NCI-H2029 (cell line): ENCODE measurements at regions not wholly inside any gene's neighbourhood (a gene's known extent, or its start where the extent isn't known, plus 50 kb on each side); places are given as distances from the start of the nearest gene placed in this dataset.
"Not testable (repeated sequence)": the region's sequence is repeated elsewhere in the genome, so short reads cannot be mapped to it uniquely, and the experiment has no call there.

Experiments used
- DNase-seq: peaks from one replicate; lab custom pipeline; 2025; lab: John Stamatoyannopoulos, UW

DNA sequence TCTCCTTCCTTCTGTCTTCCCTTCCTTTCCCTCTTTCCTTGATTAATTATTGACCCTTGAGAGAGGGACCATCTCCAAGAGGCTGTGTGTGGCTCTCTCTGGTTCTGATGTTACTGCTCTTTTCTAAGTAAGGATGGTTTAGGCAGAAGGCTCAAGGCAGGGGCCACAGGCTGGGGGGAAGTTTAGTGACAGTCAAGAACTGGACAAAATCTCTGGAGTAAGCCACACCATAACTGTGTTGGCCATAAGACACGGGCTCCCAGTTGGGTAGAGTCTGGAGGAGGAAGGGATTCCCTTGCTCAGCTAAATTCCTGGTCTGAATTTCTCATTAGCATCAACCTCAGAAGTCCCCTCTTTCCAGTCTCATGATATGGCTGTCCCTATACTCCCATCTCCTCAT lies 74.7 kb downstream of the BUD13 start:
- DNase-seq, result no peak

DNA sequence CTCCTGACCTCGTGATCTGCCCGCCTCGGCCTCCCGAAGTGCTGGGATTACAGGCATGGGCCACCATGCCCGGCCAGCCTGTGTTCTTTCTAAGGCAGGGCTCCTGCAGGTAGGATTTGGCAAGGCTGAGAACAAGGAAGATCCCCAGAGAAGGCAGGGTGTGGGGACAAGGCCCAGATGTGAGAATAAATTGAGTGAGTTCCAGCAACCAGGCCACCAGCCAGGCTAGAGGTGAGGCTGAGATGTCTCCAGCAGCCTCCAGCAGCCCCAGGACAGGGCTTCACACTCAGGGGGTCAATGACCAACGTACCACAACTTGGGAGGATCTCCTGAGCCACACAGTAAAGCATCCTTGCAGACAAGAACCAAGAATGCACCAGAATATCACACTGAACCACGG lies 75.1 kb downstream of the BUD13 start:
- no peak for DNase-seq

DNA sequence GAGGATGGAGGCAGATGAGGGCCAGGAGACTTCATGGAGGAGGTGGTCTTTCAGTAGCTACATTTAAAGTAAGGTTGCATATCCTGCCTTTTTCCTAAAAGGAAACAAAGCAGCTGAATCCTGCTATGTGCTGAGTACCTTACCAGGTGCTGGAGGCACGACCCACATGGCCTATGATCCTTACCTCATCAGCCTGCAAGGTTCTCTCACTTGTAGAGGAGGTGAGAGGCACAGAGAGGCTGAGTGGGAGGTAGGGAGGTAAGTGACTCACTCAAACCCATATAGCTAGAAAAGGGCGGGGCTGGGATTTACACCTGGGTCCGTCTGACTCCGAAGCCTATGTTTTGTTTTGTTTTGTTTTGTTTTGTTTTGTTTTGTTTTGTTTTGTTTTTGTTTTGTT lies 75.8 kb downstream of the BUD13 start:
- no peak for DNase-seq

DNA sequence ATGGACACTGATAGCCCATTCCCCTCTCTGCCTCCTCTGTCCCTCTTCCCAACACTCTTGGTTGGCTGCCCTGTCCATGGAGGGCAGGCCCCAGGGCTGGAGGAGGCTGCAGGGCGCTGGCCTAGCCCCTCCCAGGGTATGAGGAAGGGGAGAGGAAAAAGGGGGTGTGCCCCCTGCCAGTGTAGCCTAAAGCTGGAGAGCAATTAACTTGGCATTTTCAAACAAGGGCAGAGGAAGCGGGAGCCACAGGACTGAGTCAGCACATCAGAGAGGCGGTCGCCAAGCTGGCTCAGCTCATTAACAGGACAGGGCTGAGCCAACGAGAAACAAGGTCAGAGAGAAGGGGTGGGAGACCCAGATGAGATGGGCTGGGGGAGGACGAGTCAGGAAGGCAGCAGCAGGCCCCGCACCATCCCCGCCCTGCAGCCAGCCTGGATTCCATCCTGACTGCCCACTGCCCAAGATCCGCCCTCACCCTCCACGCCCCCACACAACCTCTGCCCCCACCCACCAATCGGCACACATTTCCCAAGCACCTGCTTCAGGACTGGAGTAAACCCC lies 76.3 kb downstream of the BUD13 start:
- DNase-seq, result no peak

DNA sequence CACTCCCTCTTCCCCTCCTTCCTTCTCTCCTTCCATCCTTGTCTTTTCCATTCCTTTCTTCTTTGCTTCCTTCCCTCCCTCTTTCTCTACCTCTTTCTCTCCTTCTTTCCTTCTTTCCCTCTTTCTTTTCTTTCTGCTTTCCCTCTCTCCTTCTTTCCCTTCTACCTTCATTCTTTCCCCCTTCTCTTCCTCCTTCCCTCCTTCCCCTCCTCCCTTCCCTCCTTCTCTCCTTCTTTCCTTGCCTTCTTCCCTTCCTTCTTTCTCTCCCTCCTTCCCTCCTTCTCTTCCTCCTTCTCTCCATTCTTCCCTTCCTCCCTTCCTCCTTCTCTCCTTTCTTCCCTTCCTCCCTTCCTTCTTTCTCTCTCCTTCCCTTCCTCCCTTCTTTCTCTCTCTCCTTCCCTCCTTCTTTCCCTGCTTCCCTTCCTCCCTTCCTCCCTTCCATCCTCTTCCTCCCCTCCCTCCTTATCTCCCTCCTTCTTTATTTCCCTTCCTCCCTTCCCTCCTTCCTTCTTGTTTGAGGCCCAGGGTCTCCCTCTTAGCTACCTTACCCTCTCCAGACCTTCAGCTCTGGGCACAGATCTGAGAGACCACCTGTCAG lies 77.0 kb downstream of the BUD13 start:
- no peak for DNase-seq

DNA sequence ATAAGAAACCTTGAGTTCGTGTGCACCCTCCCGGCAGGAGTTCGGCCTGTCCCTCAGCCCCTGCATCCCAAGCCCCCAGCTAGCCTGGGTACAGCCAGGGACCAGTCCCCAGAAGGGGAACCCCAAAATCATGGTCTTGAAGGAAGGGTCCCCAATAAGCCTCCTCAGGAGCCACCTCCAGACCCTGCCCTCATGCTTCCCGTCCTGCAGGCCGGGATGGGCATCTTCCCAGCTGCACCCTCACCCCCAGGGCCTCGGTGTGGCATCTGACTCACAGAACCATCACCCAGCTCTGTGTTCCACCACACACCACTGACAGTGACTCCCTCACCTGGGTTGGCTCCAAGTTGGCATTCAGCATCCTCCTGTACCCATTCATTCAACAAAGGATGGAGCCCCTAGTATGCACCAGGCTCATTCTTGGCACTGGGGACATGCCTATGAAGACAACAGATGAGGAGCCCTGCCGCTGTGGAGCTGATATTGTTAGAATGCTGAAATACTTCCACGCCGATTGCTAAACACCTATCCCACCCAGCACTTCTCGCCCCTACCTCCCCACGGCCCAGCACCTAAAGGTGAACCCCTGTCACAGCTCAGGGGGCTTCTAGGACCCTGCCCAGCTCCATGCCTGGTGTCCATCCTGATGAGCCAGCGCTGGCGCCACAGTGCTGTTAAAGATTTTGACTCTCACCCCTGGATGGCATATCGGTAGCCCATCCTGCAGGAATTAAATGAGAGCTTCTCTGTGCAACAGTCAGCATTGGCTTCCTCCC lies 77.8 kb downstream of the BUD13 start:
- DNase-seq, result no peak

DNA sequence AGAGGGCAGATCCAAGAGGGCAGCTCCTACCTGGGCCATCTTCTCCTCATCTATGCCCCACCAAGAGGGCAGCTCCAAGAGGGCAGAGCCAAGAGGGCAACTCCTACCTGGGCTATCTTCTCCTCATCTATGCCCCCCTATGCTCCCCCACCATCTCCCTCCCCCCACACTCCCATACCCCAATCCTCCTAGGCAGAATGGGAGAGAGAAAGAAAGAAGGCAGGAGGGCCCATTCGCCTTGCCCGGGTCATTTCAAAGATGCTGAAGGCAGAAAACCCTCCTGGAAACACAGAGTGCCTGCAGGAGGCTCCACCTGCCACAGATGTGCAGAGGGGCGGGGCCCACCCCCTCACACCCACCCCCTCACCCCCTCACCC lies 78.5 kb downstream of the BUD13 start:
- DNase-seq, result no peak

DNA sequence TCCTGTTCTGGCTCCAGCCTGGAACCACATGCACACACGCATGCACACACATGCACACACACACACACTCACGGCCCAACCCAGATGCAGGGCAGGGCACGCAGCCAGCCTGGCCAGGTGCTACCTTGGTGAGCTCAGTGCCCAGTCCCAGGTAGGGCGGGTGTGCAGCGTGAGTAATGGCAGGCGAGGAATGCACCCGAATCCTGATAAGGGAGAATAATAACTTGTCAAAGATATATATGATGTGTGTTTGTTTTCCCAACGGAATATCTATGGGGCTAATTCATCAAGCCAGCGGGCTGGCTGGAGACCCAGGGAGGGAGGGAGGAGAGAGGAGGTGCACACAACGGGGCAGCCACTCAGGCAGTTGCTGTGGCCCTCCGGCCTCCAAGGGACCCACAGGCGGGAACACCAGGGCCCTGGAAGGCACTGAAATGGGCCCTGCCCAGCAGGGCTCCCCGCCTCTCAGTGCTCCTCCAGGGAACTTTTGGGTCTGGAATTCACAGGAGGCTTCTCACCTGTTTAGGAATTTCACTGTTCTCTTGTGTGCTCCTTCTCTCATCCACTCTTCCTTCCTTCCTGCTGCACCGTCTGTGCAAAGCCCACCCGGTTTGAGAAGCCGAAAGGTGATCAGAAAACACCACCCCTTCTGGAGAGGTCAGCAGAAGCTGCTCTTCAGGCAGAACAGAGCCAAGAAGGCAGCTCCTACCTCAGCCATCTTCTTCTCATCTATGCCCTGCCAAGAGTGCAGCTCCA lies 79.0 kb downstream of the BUD13 start:
- DNase-seq, result peak; percentile 62

DNA sequence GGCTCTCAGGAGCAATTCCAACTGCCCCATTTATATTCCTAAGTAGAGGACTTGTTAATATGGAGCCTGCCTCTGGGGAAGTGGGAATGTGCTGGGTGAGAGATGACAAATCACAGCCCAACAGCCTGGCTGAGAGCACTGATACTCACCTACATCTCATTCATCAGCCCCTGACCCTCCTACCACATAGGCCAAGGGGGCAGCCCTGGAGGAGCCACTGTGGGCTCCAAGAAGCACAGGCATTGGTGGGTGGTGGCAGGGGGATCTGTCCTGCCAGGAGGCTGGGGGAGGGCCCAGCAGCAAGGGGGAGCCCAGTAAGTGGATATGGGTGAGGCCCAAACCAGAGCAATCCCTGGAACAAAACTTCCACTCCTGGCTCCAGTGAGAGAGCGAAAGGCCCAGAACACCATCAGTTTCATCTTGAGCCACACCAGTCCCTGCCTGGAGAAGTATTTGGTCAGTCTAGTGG lies 79.7 kb downstream of the BUD13 start:
- DNase-seq, result no peak

DNA sequence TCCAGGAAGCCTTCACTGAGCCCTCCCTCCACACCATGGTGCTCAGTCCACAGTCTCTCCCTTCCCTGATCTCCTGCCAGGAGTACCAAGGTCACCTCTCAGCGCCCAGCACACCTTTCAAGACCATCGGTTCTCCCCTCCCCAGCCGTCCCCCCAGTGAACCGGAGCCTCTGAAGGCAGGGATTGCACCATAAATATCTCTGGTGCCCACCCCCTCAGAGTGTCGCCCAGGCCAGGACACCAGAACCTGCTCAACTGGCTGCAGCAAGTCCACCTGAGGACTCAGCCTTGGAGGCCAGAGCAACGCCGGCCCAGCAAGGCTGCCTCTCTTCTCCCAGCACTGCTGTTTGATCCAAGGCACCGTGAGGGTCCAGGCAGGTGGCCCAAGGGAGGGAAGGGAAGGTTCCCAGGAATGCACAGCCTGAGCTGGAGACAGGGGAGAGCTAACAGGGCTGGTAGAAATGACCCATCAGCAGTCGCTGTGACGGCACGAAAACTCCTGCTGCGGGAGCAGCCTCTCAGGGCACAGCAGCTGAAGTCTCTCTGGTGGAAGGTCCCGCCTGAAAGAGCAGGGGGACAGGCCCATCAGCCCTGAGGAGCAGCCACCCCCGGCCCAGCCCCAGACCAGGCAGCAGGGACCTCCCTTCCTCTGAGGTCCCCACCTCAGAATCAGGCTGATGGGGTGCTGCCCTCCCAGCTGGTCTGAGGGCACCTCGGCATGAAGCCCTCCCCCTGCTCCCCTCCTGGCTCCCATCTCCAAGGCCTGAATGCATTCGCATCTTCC lies 80.3 kb downstream of the BUD13 start:
- no peak for DNase-seq

DNA sequence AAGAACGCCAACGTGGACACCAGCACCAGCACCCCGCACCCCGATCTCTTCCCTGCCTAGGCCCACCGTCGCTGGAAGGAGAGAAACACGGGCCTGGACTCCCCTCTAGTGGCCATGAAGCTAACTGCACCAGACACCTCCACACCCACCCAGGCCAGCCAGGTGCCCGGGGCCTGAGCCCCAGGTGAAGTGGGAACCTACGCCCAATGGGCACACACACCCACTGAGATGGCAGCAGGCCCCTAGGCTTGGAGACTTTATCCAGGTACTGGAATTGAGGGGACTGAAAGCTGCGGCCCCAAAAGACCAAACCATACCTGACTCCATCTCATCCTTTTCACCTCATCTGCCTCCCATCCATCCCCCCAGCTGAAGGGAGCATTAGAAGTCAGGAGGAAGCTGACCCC lies 81.0 kb downstream of the BUD13 start:
- DNase-seq, result peak; percentile 14

DNA sequence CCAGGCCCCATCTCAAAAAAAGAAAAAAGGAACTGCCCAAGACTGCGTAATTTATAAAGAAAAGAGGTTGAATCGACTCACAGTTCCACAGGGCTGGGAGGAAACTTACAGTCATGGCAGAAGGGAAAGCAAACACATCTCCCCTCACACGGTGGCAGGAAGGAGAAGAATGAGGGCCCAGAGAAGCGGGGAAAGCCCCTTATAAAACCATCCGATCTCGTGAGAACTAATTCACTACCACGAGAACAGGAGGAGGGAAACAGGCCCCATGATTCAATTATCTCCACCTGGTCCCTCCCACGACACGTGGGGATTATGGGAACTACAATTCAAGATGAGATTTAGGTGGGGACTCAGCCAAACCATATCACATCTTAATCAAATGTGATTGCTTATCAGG lies 82.2 kb downstream of the BUD13 start:
- DNase-seq, result no peak

DNA sequence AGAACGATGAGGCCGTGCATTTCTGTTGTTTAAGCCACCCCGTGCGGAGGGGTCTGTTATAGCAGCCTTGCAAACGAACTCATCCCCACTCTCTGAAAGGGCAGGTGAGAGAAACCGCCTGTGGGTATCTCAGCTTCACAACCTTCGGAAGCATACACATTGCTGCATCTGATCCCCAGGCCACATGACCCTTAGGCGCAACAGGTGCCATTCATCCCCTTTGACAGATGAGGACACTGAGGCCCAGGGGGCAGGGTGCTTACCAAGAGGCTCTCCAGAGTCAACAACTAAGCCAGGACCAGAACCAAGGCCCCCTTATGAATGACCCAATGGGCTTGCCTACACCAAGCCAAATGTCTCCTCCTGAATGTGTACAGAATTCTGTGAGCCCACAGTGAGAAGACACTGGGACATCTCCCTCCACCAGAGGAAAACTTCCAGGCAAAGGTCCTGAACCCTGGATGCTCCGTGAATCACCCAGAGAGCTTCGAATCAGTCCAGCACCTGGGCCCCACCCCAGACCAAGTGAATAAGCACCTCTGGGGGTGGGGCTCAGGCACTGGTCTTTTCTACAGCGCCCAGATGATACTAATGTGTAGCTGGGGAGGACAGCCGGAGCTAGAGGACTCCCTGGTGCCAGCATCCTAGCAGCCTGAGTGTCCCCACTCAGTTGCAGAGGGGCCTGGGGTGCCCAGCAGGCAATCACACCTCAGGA lies 83.2 kb downstream of the BUD13 start:
- DNase-seq, result no peak

DNA sequence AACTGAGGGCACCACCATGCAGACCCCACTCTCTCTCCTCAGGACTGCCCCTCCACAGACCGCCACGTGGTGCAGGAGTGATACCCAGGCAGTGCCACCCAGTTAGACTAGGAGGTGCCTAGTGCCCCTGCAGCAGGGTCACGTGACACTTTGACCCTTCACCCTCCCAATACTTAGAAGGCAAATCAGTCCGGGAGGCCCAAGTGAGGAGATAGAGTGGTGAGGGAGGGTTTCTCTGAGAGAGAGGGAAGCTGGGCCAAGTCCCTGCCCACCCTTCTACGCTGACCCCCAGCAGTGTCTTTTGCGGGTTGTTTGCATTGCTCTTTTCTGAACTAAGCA lies 84.6 kb downstream of the BUD13 start:
- no peak for DNase-seq

DNA sequence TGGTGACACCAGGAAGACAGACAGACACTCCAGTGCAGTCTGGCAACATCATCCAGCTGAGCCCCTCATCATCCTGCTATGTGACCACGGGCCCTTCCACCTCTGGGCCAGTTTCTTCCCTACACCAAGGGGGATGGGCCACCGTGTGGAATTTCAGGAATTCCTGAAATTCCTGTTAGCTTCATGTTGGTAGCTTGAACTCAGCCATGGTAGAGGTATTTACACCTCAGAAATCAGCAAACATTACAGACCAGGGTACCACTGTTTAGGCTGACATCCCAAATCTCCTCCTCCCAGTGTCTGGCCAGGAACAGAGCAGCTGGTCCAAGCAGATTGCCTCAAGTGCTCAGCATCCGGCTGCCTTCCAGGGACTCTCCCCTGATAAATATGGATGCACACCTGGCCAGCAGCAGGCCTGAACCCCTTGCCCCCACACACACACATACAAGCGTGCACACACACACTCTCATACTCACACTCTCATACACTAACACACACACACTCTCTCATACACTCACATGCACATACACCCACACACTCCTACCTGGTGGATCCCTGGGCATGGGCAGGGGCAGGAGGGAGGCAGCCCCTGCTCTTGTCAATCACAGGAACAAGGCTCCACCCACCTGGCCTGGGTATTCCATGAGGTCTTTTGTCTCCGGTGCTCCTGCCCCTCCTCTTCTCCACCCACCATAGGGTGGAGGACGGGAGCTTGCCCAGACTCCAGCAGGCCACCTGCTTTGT lies 85.2 kb downstream of the BUD13 start:
- peak; percentile 6 for DNase-seq

DNA sequence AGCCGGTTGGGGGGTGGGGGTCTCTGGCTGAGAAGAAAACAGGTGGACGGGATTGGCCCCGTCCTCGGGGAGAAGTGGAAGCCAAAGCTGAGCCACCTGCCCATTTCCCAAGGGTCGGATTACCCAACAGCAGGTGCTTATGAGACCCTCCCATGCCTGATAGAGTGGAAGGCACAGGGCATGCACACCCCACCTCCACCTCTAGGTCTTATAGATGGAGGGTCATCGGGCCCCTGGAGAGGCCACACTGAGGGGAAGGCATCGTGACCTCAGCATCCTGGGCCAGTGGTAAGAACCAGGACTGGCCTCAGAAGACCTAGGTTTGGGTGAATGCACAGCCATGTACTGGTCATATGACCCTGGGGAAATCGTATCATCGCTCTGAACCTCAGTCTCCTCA lies 85.9 kb downstream of the BUD13 start:
- DNase-seq, result no peak

DNA sequence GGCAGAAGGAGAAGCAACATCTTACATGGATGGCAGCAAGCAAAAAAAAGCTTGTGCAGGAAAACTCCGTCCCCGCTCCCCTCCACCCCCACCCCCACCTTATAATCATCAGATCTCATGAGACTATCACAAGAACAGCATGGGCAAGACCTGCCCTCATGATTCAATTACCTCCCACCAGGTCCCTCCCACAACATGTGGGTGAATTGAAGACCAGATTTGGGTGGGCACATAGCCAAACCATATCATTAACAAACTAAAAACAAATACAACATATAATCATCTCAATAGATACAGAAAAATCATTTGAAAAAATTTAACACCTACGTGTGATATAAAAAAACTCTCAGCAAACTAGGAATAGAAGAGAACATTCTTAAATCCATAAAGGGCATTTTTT lies 88.8 kb downstream of the BUD13 start:
- no peak for DNase-seq

DNA sequence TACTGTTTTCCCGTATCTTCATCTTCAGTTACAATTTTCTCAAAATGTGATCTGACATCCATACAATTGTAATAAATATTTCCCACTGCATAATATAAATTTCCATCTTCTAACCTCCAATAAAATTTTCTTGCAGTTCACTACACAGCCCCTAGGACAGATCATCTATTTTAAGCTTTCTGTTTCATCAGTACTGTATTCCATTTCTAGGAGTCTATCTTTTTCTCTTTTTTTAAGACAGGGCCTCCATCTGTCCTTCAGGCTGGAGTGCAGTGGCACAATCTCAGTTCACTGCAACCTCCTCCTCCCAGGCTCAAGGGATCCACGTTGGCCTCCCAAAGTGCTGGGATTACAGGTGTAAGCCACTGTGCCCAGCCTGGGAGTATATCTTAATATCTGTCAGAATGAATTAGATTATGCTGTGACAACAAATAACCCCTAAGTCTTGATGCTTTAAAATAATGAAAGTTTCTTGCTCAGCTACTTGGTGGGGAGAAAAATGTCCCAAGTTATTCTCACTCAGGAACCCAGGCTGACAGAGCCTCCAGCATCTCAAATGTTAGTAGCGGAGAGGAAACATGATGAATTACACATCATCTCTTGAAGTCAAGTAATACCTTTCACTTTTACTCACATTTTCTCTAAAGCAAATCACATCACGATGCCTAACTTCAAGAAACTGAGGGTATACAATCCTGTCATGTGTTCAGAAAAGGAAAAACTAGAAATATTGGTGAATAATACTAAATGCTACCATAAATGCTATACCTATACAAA lies 92.2 kb downstream of the BUD13 start:
- no peak for DNase-seq

DNA sequence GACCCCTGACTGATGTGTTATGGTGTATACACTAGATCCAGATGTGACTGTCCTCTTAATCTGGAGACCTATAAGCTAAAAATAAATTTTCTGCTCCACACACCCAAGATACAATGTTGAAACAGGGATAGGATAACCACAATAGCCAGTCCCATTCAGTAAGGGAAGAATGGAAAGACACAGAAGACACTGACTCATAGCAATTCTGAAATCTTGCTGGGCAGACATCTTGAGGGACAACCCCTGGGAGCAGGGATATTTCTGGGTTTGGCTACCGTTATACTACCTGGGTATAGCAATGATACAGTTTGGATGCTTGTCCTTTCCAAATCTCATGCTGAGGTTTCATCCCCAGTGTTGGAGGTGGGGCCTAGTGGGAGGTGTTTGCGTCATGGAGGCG lies 93.9 kb downstream of the BUD13 start:
- DNase-seq, result no peak

DNA sequence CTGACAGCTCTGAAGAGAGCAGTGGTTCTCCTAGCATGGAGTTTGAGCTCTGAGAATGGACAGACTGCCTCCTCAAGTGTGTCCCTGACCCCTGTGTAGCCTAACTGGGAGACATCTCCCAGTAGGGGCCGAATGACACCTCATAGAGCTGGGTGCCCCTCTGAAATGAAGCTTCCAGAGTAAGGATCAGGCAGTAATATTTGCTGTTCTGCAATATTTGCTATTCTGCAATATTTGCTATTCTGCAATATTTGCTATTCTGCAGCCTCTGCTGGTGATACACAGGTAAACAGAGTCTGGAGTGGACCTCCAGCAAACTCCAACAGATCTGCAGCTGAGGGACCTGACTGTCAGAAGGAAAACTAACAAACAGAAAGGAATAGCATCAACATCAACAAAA lies 105.5 kb downstream of the BUD13 start:
- DNase-seq, result not testable (repeated sequence)
